Trophoblast cell (in vitro differentiated cells and primary cell): ENCODE measurements at regions not wholly inside any gene's neighbourhood (a gene's known extent, or its start where the extent isn't known, plus 50 kb on each side); places are given as distances from the start of the nearest gene placed in this dataset.

Experiments used
- DNase-seq, 2 donors: peaks; one replicate each; pipeline ENCODE4 v3.0.0-alpha.2; 2016
- H2AFZ ChIP-seq: 2 replicates; pipeline ENCODE4 v1.6.1; 2013; ENCODE audit warnings: low read length, moderate library complexity, mild to moderate bottlenecking; ENCODE audit not compliant: insufficient read depth, poor library complexity
- H2AK5ac ChIP-seq: 2 replicates; pipeline ENCODE4 v1.6.1; 2013; ENCODE audit warnings: mild to moderate bottlenecking, low read length
- H2BK120ac ChIP-seq: 2 replicates; pipeline ENCODE4 v1.6.1; 2013; ENCODE audit warnings: low read length, mild to moderate bottlenecking, moderate library complexity; ENCODE audit not compliant: insufficient read depth, poor library complexity
- H2BK12ac ChIP-seq: 2 replicates; pipeline ENCODE4 v1.6.1; 2013; ENCODE audit warnings: mild to moderate bottlenecking, low read length, moderate library complexity
- H2BK5ac ChIP-seq: 2 replicates; pipeline ENCODE4 v1.6.1; 2013; ENCODE audit warnings: low read length, low read depth, moderate library complexity, mild to moderate bottlenecking; ENCODE audit not compliant: poor library complexity
- H3K14ac ChIP-seq: 2 replicates; pipeline ENCODE4 v1.6.1; 2013; ENCODE audit warnings: mild to moderate bottlenecking, low read length
- H3K18ac ChIP-seq: 2 replicates; pipeline ENCODE4 v1.6.1; 2013; ENCODE audit warnings: mild to moderate bottlenecking, low read length
- H3K23ac ChIP-seq: 2 replicates; pipeline ENCODE4 v1.6.1; 2013; ENCODE audit warnings: low read length
- H3K27ac ChIP-seq: 2 replicates; pipeline ENCODE4 v1.5.1; 2013; ENCODE audit warnings: low read depth, mild to moderate bottlenecking, inconsistent platforms, low read length, moderate library complexity
- H3K27me3 ChIP-seq: 2 replicates; pipeline ENCODE4 v1.6.1; 2013; ENCODE audit warnings: inconsistent platforms, mild to moderate bottlenecking, low read length, moderate library complexity; ENCODE audit not compliant: insufficient read depth
- H3K36me3 ChIP-seq, 2 experiments: 1 replicate in 1 of 2; 2 replicates in 1 of 2; pipeline ENCODE4 v1.6.1; 2013; ENCODE audit warnings: low read length in 2 of 2, mild to moderate bottlenecking in 2 of 2, moderate library complexity in 1 of 2; ENCODE audit not compliant: insufficient read depth in 2 of 2, control insufficient read depth in 1 of 2
- H3K4ac ChIP-seq: 2 replicates; pipeline ENCODE4 v1.6.1; 2013; ENCODE audit warnings: low read depth, mild to moderate bottlenecking, low read length, moderate library complexity
- H3K4me1 ChIP-seq, 2 experiments: 1 replicate in 1 of 2; 2 replicates in 1 of 2; pipeline ENCODE4 v1.6.1; 2013; ENCODE audit warnings: low read length in 2 of 2, mild to moderate bottlenecking in 2 of 2, moderate library complexity in 1 of 2; ENCODE audit not compliant: insufficient read depth in 2 of 2, control insufficient read depth in 1 of 2
- H3K4me2 ChIP-seq: 2 replicates; pipeline ENCODE4 v1.6.1; 2013; ENCODE audit warnings: inconsistent platforms, mild to moderate bottlenecking, low read length, moderate library complexity
- H3K4me3 ChIP-seq: 2 replicates; pipeline ENCODE4 v1.5.1; 2013; ENCODE audit warnings: mild to moderate bottlenecking, low read depth, low read length, inconsistent platforms
- H3K79me1 ChIP-seq: one replicate; pipeline ENCODE4 v1.6.1; 2013; ENCODE audit warnings: low read length
- H3K79me2 ChIP-seq: 2 replicates; pipeline ENCODE4 v1.6.1; 2013; ENCODE audit warnings: low read length, mild to moderate bottlenecking; ENCODE audit not compliant: control insufficient read depth, insufficient read depth, poor library complexity
- H3K9ac ChIP-seq: 2 replicates; pipeline ENCODE4 v1.6.1; 2013; ENCODE audit warnings: mild to moderate bottlenecking, low read length
- H3K9me3 ChIP-seq: 2 replicates; pipeline ENCODE4 v1.6.1; 2013; ENCODE audit warnings: low read depth, mild to moderate bottlenecking, control low read depth, inconsistent platforms, low read length; ENCODE audit not compliant: insufficient read depth
- H4K12ac ChIP-seq: 2 replicates; pipeline ENCODE4 v1.6.1; 2013; ENCODE audit warnings: low read depth, mild to moderate bottlenecking, low read length, moderate library complexity
- H4K8ac ChIP-seq: 2 replicates; pipeline ENCODE4 v1.6.1; 2013; ENCODE audit warnings: low read depth, mild to moderate bottlenecking, low read length, moderate library complexity
- H4K91ac ChIP-seq: one replicate; pipeline ENCODE4 v1.6.1; 2013; ENCODE audit warnings: low read depth, mild to moderate bottlenecking, low read length, moderate library complexity
- whole genome bisulfite sequencing: extraction: QIAGEN DNeasy Blood & Tissue Kit; methylation state at CpG from one replicate; pipeline ENCODE4 v1.1.7; 2013; ENCODE audit warnings: missing lambda C conversion rate; ENCODE audit not compliant: insufficient read length, insufficient coverage; ENCODE audit errors: extremely low coverage; 5-methylcytosine and 5-hydroxymethylcytosine counted together

DNA sequence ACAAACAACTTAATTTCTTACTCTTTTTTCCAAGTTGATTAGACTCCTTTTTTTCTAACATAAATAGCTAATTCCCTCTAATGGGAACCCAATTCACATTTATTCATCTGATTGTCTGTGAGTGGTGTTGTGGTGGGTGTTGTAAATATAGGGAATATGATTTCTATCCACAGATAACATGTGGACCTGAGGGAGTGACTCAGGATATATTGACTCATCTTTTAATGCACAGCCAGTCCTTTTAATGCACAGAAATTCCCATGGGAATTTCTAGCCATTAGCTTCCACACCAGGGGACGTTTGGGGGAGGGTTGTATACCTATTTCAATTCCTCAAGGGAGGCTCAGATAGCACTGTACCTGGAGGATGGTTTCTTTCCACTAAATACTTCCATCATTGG is 1339.6 kb upstream of the LRRTM1 start:
- Histone ChIP-seq H3K9ac (no peak overlapping the region), H3K27me3 (no peaks in the 10 kb centered on the region), H3K79me2 (no peaks in the 10 kb centered on the region), H3K36me3 (no peaks in the 10 kb centered on the region), H2BK120ac (no peak overlapping the region), H3K4ac (no peak overlapping the region), H3K9me3 (no peaks in the 10 kb centered on the region), H3K23ac (no peak overlapping the region), H2AK5ac (no peak overlapping the region), H3K79me1 (no peaks in the 10 kb centered on the region), H3K14ac (no peak overlapping the region), H4K12ac (no peak overlapping the region), H2BK12ac (no peak overlapping the region), H3K27ac (no peak overlapping the region), H3K18ac (no peak overlapping the region), H2AFZ (no peak overlapping the region), H4K91ac (no peak overlapping the region), H3K4me3 (no peak overlapping the region), H2BK5ac (no peak overlapping the region), H3K4me1 (no peaks in the 10 kb centered on the region), H4K8ac (no peak overlapping the region), H3K4me2 (no peak overlapping the region)
- no CpG with 5 or more reads among the region's 1 CpG for WGBS
- no peak for DNase-seq

DNA sequence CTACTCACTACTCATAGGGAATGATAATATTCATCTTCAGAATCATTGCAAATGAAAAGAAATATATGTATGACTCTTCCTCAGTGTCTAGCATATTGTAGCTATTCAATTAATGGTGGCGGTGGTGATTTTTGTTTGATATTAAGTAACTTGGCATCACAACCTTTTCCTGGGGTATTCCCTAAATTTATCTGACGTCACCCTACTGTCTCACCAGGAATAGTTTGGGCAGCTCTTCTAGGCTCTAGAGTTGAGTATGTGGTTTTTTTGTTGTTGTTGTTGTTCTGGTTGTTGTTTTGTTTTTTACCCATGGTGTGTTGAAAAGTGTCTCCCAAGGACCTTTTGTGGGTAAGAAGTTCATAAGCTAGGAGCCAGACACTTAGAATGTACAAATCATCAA is 1320.3 kb upstream of the LRRTM1 start:
- WGBS, result no CpG with 5 or more reads among the region's 2 CpGs
- no peaks in the 10 kb centered on the region for H3K27me3 ChIP-seq
- H2BK120ac ChIP-seq, result no peak overlapping the region
- no peak overlapping the region for H3K18ac ChIP-seq
- H3K79me1 ChIP-seq, result no peaks in the 10 kb centered on the region
- no peak overlapping the region for H2BK12ac ChIP-seq
- no peak overlapping the region for H3K4ac ChIP-seq
- H3K4me2 ChIP-seq, result no peak overlapping the region
- H2AFZ ChIP-seq, result no peak overlapping the region
- H3K4me3 ChIP-seq, result no peak overlapping the region
- H2BK5ac ChIP-seq, result no peak overlapping the region
- H4K12ac ChIP-seq, result no peak overlapping the region
- no peaks in the 10 kb centered on the region for H3K36me3 ChIP-seq
- H3K79me2 ChIP-seq, result no peaks in the 10 kb centered on the region
- H3K9ac ChIP-seq, result no peak overlapping the region
- DNase-seq, result no peak
- no peak overlapping the region for H4K8ac ChIP-seq
- H4K91ac ChIP-seq, result no peak overlapping the region
- H3K9me3 ChIP-seq, result no peaks in the 10 kb centered on the region
- H2AK5ac ChIP-seq, result no peak overlapping the region
- no peaks in the 10 kb centered on the region for H3K4me1 ChIP-seq
- no peak overlapping the region for H3K27ac ChIP-seq
- H3K23ac ChIP-seq, result no peak overlapping the region
- no peak overlapping the region for H3K14ac ChIP-seq

DNA sequence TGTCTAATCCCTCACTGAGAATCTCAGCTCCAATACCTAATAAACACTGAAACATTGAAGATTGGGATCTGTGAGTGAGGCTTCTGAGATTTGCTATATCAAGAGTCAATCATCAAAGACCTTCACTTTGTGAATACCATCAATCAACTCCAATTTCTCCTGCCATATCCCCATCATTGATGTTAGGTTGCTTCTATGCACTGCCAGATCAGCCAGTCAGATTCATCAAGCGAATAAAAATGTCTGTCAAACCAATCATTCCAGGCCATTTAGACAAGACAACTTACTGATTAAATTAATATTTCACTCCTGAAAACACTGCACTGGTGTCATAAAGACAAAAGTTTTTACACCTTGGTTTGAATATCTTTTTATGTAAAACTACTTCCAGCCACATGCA is 1295.5 kb upstream of the LRRTM1 start:
- Histone ChIP-seq H3K27ac (no peak overlapping the region), H3K23ac (no peak overlapping the region), H2BK5ac (no peak overlapping the region), H3K4me3 (no peak overlapping the region), H3K4me2 (no peak overlapping the region), H3K9ac (no peak overlapping the region), H4K12ac (no peak overlapping the region), H2AK5ac (no peak overlapping the region), H3K14ac (no peak overlapping the region), H3K4ac (no peak overlapping the region), H2AFZ (no peak overlapping the region), H3K27me3 (no peaks in the 10 kb centered on the region), H2BK12ac (no peak overlapping the region), H3K79me2 (no peaks in the 10 kb centered on the region), H3K9me3 (no peaks in the 10 kb centered on the region), H3K18ac (no peak overlapping the region), H3K79me1 (no peaks in the 10 kb centered on the region), H3K36me3 (no peaks in the 10 kb centered on the region), H2BK120ac (no peak overlapping the region), H3K4me1 (no peaks in the 10 kb centered on the region), H4K91ac (no peak overlapping the region), H4K8ac (no peak overlapping the region)
- WGBS, result no CpG with 5 or more reads among the region's 1 CpG
- no peak for DNase-seq

DNA sequence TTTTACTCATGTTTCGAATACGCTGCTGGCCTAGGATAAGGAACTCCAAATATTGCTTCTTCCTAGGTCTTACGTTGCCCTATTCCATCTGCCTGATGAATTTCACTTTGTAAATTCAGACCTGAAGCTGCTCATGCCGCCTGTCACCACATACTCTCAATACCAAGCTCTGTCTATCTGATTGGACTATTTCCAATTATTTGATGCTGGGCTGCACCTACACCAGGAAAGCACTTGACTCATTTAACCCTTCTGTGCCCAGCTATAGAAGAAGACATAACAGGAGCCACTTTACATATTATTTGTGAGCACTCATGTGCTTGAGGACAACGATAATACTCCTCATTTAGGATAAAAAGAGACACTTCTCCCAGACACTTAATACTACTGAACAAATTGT is 1293.9 kb upstream of the LRRTM1 start:
- Histone ChIP-seq H4K12ac (no peak overlapping the region), H3K79me1 (no peaks in the 10 kb centered on the region), H3K79me2 (no peaks in the 10 kb centered on the region), H4K8ac (no peak overlapping the region), H3K14ac (no peak overlapping the region), H4K91ac (no peak overlapping the region), H2AFZ (no peak overlapping the region), H3K4me3 (no peak overlapping the region), H2BK12ac (no peak overlapping the region), H3K9me3 (no peaks in the 10 kb centered on the region), H2BK5ac (no peak overlapping the region), H3K4me2 (no peak overlapping the region), H3K9ac (no peak overlapping the region), H3K4ac (no peak overlapping the region), H3K36me3 (no peaks in the 10 kb centered on the region), H3K23ac (no peak overlapping the region), H3K4me1 (no peaks in the 10 kb centered on the region), H3K27me3 (no peaks in the 10 kb centered on the region), H3K27ac (no peak overlapping the region), H2BK120ac (no peak overlapping the region), H3K18ac (no peak overlapping the region), H2AK5ac (no peak overlapping the region)
- WGBS, result no CpG with 5 or more reads among the region's 5 CpGs
- no peak for DNase-seq
